Medulla oblongata (tissue), 1 donor: ENCODE measurements at regions not wholly inside any gene's neighbourhood (a gene's known extent, or its start where the extent isn't known, plus 50 kb on each side); places are given as distances from the start of the nearest gene placed in this dataset.
"Not testable (repeated sequence)": the region's sequence is repeated elsewhere in the genome, so short reads cannot be mapped to it uniquely, and the experiment has no call there.

Source experiments
- DNase-seq: peaks from one replicate; pipeline ENCODE4 v3.0.0-alpha.2; 2015; ENCODE audit errors: extremely low spot score

GRCh38 chr4:146124023-146124680 is 51.4 kb upstream of the LSM6 start:
- no peak for DNase-seq

GRCh38 chr4:146123231-146123630 is 52.3 kb upstream of the LSM6 start:
- DNase-seq = no peak

GRCh38 chr4:146122398-146122797 is 53.1 kb upstream of the LSM6 start:
- no peak for DNase-seq

GRCh38 chr4:146121757-146122156 is 53.8 kb upstream of the LSM6 start:
- DNase-seq = no peak

DNA sequence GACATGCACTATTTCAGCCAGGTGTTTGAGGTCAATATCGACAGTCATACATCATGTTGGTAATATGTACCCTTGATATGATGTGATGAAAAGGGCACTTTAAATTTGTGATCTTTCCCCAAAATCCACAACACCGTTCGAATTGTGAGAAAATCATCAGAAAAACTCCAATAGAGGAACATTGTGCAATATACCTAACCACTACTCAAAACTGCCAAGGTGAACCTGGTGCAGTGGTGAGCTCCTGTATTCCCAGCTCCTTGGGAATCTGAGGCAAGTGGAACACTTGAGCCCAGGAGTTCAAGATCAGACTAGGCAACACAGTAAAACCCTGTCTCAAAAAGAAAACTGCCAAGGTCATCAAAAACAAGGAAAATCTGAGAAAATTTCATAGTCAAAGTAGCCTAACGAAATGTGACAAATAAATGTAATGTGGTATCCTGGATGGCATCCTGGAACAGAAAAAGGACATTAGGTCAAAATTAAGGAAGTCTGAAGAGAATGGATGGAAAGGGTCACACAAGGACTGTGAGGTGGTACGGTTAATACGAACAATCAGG is 55.6 kb upstream of the LSM6 start:
- DNase-seq = no peak

GRCh38 chr4:146114066-146114465 is 61.5 kb upstream of the LSM6 start:
- no peak for DNase-seq

- no peak for DNase-seq
Measured at GRCh38 chr4:146113171-146113570, 62.3 kb upstream of the LSM6 start.

GRCh38 chr4:146112389-146112788 is 63.1 kb upstream of the LSM6 start:
- DNase-seq = no peak

- DNase-seq = no peak
Measured at GRCh38 chr4:146110871-146111485, 64.5 kb upstream of the LSM6 start.

- DNase-seq = no peak
Measured at GRCh38 chr4:146108756-146109155, 66.8 kb upstream of the LSM6 start.

DNA sequence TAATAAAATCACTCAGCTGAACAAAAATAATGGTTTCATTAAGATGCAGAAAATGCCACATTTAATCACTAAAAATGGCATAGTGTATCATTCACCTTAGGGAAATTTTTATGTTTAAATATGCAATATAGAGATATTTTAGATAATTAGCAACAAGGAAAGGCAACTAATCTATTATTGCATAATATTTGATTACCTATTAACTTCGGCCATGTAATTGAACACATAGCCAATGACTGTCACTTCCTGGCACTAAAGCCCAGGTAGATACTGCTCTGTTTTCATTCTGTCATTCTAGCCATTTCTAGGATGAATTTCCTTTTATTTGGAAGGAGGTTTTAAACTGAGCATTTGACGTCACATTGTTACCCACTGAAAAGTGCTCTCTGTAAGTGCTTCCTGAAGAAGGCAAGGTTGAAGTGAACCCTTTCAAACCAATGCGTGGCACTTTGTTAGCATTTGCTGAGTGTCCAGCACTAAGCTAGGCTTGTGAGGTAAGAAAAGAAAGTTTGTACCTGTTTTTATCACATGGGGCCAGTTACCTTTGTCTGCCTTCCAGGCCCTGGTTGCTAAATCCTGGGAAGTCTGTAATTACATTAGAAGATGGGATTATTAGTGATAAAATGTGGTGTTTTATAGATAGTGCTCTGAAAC is 67.8 kb upstream of the LSM6 start:
- no peak for DNase-seq

GRCh38 chr4:146105464-146105863 is 70.1 kb upstream of the LSM6 start:
- DNase-seq = no peak

DNA sequence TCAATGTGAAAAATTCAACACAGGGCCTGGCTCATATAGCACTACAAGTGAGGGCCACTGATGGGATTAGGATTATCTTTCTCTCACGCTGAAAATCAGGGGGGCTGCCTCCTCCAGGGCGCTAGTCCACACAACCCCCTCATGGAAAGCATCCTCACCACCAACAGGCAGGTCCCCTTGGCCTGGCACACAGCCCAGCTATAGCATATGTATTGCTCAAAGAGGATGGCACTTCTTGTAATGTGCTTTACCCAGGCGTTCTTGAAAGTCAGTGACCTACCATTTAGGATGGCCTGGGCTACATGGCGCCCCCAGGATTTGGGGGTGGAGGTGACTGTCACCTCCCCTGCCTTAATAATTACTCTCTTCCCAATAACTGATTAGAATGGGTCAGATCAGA is 71.0 kb upstream of the LSM6 start:
- DNase-seq = no peak

DNA sequence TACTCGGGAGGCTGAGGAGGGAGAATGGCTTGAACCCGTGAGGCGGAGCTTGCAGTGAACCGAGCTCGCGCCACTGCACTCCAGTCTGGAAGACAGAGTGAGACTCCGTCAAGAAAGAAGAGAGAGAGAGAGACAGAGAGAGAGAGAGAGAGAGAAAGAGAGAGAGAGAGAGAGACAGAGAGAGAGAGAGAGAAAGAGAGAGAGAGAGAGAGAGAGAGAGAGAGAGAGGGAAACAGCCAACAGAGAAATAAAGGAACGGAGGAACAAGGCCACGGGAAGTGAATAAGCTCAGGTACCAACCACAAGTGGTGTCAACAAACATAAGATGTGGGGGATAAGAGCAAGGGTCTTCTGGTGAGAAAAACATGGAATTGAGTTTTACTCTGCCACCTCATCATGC is 71.5 kb upstream of the LSM6 start:
- DNase-seq = not testable (repeated sequence)

GRCh38 chr4:146099585-146099984 is 75.9 kb upstream of the LSM6 start:
- no peak for DNase-seq

DNA sequence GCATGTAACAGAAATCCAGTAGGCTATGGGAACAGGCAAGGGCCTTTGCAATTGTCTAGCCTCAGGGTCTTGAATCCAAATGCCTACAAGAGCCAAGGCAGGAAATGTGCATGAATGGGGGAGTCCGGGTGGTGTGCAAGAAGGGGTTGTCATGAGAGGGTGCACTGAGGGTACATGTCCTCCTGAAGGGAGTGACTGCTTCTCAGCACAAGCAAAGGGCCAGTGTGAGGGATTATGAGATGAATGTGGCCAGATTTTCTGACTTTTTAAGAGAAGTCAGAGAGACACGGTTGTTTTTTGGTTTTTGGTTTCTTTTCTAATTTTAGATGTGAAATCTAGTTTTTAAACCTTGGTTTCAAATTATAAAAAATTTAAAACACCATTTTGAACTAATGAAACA is 76.5 kb upstream of the LSM6 start:
- DNase-seq = no peak

DNA sequence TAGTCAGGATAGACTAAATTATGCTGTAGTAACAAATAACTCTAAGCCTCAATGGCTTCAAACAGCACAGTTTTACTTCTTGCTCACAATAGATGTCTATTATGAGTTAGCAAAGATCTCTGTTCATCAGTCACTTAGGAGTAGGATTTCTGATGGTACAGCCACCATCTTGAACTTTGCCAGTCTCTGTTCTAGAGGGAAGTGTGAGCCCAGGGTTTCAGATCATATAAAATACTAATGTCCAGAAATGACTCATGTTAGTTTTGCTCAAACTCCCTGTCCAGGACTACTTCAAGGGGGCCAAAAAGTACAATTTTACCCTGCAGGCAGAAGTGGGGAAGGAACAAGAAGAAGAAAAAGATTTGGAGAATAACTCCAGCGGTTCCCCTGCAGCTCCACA is 77.1 kb upstream of the LSM6 start:
- DNase-seq = no peak

GRCh38 chr4:146096371-146096770 is 79.1 kb upstream of the LSM6 start:
- DNase-seq = no peak

- no peak for DNase-seq
Measured at GRCh38 chr4:146095860-146096259, 79.7 kb upstream of the LSM6 start.

DNA sequence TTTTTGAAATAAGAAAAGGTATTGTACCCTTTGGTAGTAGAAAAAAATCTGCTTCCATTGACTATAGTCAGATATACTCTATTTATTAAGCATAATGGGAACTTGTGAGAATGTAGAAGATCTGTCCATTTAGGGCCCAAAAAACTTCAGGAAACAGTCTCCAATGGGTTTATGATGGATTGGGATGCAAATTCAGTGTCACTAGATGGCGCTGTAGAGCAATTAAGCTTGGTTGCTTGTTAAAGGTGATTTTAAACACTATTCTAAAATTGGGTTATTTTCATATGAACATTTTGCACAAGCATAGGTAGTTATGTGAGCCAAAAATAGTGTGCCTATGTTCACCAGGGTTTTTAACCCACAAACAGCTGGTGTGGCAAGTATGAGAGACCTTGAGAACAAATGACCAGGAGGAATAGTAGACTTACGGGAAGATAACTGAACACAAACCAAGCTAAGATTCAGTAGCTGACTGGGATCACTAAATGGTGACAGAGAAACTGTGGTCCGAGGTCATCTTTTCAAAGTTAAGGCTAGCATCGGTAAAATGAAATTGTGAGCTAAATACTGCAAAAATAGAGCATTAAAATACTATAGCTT is 80.3 kb upstream of the LSM6 start:
- DNase-seq = peak; percentile 56

- no peak for DNase-seq
Measured at GRCh38 chr4:146088690-146089089, 86.8 kb upstream of the LSM6 start.

GRCh38 chr4:146087856-146088255 is 87.7 kb upstream of the LSM6 start:
- DNase-seq = no peak

DNA sequence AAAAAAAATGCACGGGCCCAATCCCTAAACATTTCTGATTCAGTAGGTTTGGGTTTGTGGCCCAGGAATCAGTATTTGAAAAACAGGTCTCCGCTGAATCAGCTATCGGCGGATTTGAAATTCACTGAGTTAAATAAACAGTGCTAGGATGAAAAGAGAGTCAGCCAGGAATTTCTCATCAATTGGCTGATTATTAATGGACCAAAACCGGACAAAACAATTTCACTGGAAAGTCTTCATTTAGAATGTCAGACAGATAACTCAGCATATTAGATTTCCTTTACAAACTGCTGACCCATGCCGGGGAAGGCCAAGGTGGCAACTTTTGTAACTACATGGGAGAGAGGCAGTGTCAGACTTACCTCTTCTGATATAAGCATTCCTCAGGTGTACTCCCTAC is 99.4 kb upstream of the LSM6 start:
- DNase-seq = no peak
